SK-N-SH treated with all-trans-retinoic acid at 6 μM for 48 hours (cell line): ENCODE measurements at regions not wholly inside any gene's neighbourhood (a gene's known extent, or its start where the extent isn't known, plus 50 kb on each side); places are given as distances from the start of the nearest gene placed in this dataset.

Source experiments
- GLIS3 ChIP-seq: fragments of 250-450 bp; sonication (Bioruptor Pico); IDR thresholded peaks from 2 replicates; pipeline ENCODE4 v1.5.0; 2020; ENCODE audit warnings: mild to moderate bottlenecking, moderate library complexity
- RARB ChIP-seq: fragments of 250-450 bp; sonication (Bioruptor Pico); IDR thresholded peaks from 2 replicates; pipeline ENCODE4 v1.8.0; 2021; ENCODE audit warnings: mild to moderate bottlenecking, moderate library complexity
- SNAI2 ChIP-seq: fragments of 250-450 bp; sonication (Bioruptor Pico); IDR thresholded peaks from 2 replicates; pipeline ENCODE4 v1.5.0; 2020; ENCODE audit warnings: mild to moderate bottlenecking, moderate library complexity
- TOX ChIP-seq: fragments of 250-450 bp; sonication (Bioruptor Pico); IDR thresholded peaks from 2 replicates; pipeline ENCODE4 v1.8.0; 2021; ENCODE audit warnings: mild to moderate bottlenecking, moderate library complexity, borderline replicate concordance
- ZFP3 ChIP-seq: fragments of 250-450 bp; sonication (Bioruptor Pico); IDR thresholded peaks from 2 replicates; pipeline ENCODE4 v1.5.0; 2020; ENCODE audit warnings: mild to moderate bottlenecking, moderate library complexity
- ZNF8 ChIP-seq: fragments of 450-650 bp; formaldehyde crosslinking; IDR thresholded peaks from 2 replicates; pipeline ENCODE4 v1.5.0; 2020; ENCODE audit warnings: mild to moderate bottlenecking, moderate library complexity
- TF ChIP-seq, protein P1 (sequence below): fragments of 250-450 bp; sonication (Bioruptor Pico); IDR thresholded peaks from 2 replicates; pipeline ENCODE4 v1.5.1; 2020; ENCODE audit warnings: low read depth, mild to moderate bottlenecking, moderate library complexity
- TF ChIP-seq, protein P2 (sequence below): fragments of 250-450 bp; sonication (Bioruptor Pico); IDR thresholded peaks from 2 replicates; pipeline ENCODE4 v1.8.0; 2020; ENCODE audit warnings: mild to moderate bottlenecking, moderate library complexity, borderline replicate concordance

DNA sequence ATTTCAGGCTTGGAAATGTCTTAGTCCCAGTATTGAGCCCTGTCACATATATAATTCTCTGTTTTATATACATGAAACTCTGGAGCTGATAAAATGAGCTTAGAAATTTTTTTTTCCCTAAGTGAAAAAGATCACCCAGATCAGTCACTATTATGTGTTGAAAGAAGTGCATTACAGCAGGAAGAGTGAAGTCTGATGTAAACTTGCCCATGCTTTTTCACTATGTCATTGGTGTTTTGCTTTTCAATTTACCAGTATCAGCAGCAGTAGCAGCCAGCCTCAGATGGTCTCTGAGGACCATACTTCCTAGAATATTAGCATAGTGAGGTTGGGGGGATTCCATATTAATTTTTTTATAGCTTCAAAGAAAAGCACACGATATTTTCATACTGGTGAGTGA lies 255.6 kb upstream of the KCNH8 start:
- TF ChIP-seq, protein P1, sequence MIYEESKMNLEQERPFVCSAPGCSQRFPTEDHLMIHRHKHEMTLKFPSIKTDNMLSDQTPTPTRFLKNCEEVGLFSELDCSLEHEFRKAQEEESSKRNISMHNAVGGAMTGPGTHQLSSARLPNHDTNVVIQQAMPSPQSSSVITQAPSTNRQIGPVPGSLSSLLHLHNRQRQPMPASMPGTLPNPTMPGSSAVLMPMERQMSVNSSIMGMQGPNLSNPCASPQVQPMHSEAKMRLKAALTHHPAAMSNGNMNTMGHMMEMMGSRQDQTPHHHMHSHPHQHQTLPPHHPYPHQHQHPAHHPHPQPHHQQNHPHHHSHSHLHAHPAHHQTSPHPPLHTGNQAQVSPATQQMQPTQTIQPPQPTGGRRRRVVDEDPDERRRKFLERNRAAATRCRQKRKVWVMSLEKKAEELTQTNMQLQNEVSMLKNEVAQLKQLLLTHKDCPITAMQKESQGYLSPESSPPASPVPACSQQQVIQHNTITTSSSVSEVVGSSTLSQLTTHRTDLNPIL (CRISPR knock-in tag) = no peak
- TF ChIP-seq ZFP3 (CRISPR knock-in tag) = no peak
- TF ChIP-seq ZNF8 = no peak
- no peak for TF ChIP-seq RARB
- TF ChIP-seq SNAI2 (CRISPR knock-in tag) = no peak
- TF ChIP-seq, protein P2, sequence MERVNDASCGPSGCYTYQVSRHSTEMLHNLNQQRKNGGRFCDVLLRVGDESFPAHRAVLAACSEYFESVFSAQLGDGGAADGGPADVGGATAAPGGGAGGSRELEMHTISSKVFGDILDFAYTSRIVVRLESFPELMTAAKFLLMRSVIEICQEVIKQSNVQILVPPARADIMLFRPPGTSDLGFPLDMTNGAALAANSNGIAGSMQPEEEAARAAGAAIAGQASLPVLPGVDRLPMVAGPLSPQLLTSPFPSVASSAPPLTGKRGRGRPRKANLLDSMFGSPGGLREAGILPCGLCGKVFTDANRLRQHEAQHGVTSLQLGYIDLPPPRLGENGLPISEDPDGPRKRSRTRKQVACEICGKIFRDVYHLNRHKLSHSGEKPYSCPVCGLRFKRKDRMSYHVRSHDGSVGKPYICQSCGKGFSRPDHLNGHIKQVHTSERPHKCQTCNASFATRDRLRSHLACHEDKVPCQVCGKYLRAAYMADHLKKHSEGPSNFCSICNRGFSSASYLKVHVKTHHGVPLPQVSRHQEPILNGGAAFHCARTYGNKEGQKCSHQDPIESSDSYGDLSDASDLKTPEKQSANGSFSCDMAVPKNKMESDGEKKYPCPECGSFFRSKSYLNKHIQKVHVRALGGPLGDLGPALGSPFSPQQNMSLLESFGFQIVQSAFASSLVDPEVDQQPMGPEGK (CRISPR knock-in tag) = no peak
- no peak for TF ChIP-seq TOX (CRISPR knock-in tag)
- no peak for TF ChIP-seq GLIS3 (CRISPR knock-in tag)
